ENCODE measurements at regions not wholly inside any gene's neighbourhood (a gene's known extent, or its start where the extent isn't known, plus 50 kb on each side); places are given as distances from the start of the nearest gene placed in this dataset.

GRCh38 chrX:131745942-131746489 is 202.1 kb downstream of the OR13H1 start:
- Mint-ChIP-seq H3K9me3 (peaks cover 0 to 3% (median 0%) of the 10 kb centered on the region in 8 donors), H3K4me1 (peaks cover 0 to 10% (median 2%) of the 10 kb centered on the region in 4 donors), H3K4me3 (peak overlapping the region in 6 of 8 donors; percentile 95 to 98 (median 96)), H3K27me3 (no peaks in the 10 kb centered on the region), H3K27ac (peak overlapping the region in 5 of 7 donors; percentile 88 to 93 (median 92)), H3K36me3 (peaks cover 0 to 5% of the 10 kb centered on the region in 2 donors)
- POLR2A ChIA-PET (ENCODE audit: partially characterized antibody) = no interaction called here
- intact Hi-C loops (cut with micrococcal nuclease) = no loop called here
- H3K4me1 ChIP-seq (ENCODE audit: insufficient read depth, low read length) = no peaks in the 10 kb centered on the region
- H3K4me3 ChIP-seq (ENCODE audit: low read length in 2 of 2) = no peak overlapping the region
- H3K27me3 ChIP-seq (ENCODE audit: insufficient read depth, low read length) = no peaks in the 10 kb centered on the region
- CTCF ChIA-PET (ENCODE audit: partially characterized antibody) = no interaction called here
- H3K9me3 ChIP-seq (ENCODE audit: control insufficient read depth in 1 of 2, low read length in 2 of 2) = no peaks in the 10 kb centered on the region
- no peaks in the 10 kb centered on the region for H3K36me3 ChIP-seq (ENCODE audit: insufficient read depth, low read length)
- DNase-seq = no peak
- H3K27ac ChIP-seq (ENCODE audit: low read depth, low read length) = no peak overlapping the region

DNA sequence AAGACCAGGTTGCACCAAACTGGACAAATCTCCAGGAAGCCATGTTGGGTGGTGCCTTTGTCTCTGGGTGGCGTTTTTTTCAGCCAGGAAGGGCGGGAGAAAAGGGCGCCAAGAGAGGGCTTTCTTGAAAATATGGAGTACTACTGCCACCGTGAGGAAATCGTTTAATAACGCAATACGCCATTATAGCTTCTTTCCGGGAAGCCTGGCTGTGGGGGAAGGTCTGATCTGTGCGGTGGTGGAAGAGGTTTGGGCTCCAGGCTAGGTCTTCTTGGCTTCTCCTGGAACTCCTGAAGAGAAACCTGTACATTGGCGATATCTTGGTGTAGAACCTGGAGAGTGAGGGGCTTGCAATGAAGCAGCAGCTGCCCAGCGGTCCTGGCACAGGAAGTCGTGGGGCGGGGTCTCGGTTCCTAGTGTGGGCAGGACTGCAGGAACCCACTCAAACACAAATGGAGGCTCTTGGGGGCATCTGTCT is 202.7 kb downstream of the OR13H1 start:
- intact Hi-C loops (cut with micrococcal nuclease) = no loop called here
- ChIA-PET CTCF (ENCODE audit: partially characterized antibody) (no interaction called here), POLR2A (ENCODE audit: partially characterized antibody) (no interaction called here)
- Histone ChIP-seq H3K9me3 (ENCODE audit: control insufficient read depth in 1 of 2, low read length in 2 of 2) (no peaks in the 10 kb centered on the region), H3K27me3 (ENCODE audit: insufficient read depth, low read length) (no peaks in the 10 kb centered on the region), H3K27ac (ENCODE audit: low read depth, low read length) (no peak overlapping the region), H3K4me1 (ENCODE audit: insufficient read depth, low read length) (no peaks in the 10 kb centered on the region), H3K4me3 (ENCODE audit: low read length in 2 of 2) (no peak overlapping the region), H3K36me3 (ENCODE audit: insufficient read depth, low read length) (no peaks in the 10 kb centered on the region)
- Mint-ChIP-seq H3K4me3 (peak overlapping the region in 6 of 8 donors; percentile 95 to 98 (median 96)), H3K36me3 (peaks cover 0 to 3% of the 10 kb centered on the region in 2 donors), H3K4me1 (peaks cover 0 to 10% (median 2%) of the 10 kb centered on the region in 4 donors), H3K27me3 (no peaks in the 10 kb centered on the region), H3K9me3 (no peaks in the 10 kb centered on the region), H3K27ac (peak overlapping the region in 5 of 7 donors; percentile 88 to 93 (median 92))
- DNase-seq = peak in 4 of 5 donors; percentile 84 to 85 (median 85)

DNA sequence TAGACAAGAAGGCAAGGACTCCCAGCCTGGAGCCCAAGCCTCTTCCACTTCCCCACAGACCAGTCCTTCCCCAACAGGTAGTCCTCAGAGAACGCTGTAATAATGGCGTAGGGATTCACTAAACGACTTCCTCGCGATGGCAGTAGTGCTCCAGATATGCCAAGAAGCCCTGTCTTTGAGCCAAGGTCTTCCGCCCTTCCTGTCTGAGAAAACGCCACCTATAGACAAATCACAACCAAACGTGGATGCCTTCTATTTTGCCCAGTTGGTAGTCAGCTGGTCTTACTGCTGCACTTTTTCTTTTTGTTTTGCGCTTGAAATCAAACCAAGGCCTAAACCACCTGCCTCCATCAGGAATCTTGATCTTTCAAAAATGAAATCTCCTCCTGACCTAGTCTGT is 203.3 kb downstream of the OR13H1 start:
- no peak overlapping the region for H3K4me3 ChIP-seq (ENCODE audit: low read length in 2 of 2)
- Mint-ChIP-seq H3K9me3 (no peaks in the 10 kb centered on the region), H3K27ac (peak overlapping the region in 5 of 7 donors; percentile 88 to 93 (median 92)), H3K27me3 (no peaks in the 10 kb centered on the region), H3K36me3 (peaks cover 0 to 3% of the 10 kb centered on the region in 2 donors), H3K4me3 (peak overlapping the region in 6 of 8 donors; percentile 95 to 98 (median 96)), H3K4me1 (peaks cover 0 to 10% (median 2%) of the 10 kb centered on the region in 4 donors)
- no peak overlapping the region for H3K27ac ChIP-seq (ENCODE audit: low read depth, low read length)
- POLR2A ChIA-PET (ENCODE audit: partially characterized antibody) = no interaction called here
- H3K36me3 ChIP-seq (ENCODE audit: insufficient read depth, low read length) = no peaks in the 10 kb centered on the region
- intact Hi-C loops (cut with micrococcal nuclease) = no loop called here
- CTCF ChIA-PET (ENCODE audit: partially characterized antibody) = no interaction called here
- no peaks in the 10 kb centered on the region for H3K4me1 ChIP-seq (ENCODE audit: insufficient read depth, low read length)
- no peaks in the 10 kb centered on the region for H3K27me3 ChIP-seq (ENCODE audit: insufficient read depth, low read length)
- DNase-seq = peak in 4 of 5 donors; percentile 79 to 85 (median 84)
- H3K9me3 ChIP-seq (ENCODE audit: control insufficient read depth in 1 of 2, low read length in 2 of 2) = no peaks in the 10 kb centered on the region

DNA sequence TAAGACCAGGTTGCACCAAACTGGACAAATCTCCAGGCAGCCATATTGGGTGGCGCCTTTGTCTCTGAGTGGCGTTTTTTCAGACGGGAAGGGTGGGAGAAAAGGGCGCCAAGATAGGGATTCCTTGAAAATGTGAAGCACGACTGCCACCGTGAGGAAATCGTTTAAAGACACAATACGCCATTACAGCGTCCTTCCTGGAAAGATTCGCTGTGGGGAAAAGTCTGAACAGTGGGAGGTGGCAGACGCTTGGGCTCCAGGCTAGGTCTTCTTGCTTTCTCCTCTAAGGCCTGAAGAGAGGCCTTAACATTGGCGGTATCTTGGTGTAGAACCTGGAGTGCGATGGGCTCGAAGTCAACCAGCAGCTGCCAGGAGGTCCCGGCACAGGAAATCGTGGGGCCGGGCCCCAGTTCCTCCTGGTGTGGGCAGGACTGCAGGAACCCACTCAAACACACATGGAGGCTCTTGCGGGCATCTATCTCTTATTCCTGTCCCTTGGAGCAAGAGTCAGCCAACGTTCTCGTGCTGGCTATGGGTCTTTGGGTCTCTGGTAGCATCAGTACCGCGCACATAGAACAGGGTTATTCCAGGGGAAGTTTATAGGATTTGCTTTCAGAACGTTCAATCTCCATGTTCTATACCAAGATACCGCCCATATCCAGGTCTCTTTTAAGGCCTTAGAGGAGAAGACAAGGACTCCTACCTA is 208.8 kb downstream of the OR13H1 start:
- no peaks in the 10 kb centered on the region for H3K9me3 ChIP-seq (ENCODE audit: control insufficient read depth in 1 of 2, low read length in 2 of 2)
- intact Hi-C loops (cut with micrococcal nuclease) = no loop called here

GRCh38 chrX:131762802-131763234 is 218.9 kb downstream of the OR13H1 start:
- intact Hi-C loops (cut with micrococcal nuclease) = no loop called here
- H3K27me3 ChIP-seq (ENCODE audit: insufficient read depth, low read length) = no peaks in the 10 kb centered on the region
- H3K36me3 Mint-ChIP-seq = peaks cover 0 to 6% of the 10 kb centered on the region in 2 donors
- CTCF ChIA-PET (ENCODE audit: partially characterized antibody) = no interaction called here
- DNase-seq = peak in 4 of 5 donors; percentile 78 to 80 (median 80)
- no peaks in the 10 kb centered on the region for H3K9me3 ChIP-seq (ENCODE audit: control insufficient read depth in 1 of 2, low read length in 2 of 2)
- no peaks in the 10 kb centered on the region for H3K36me3 ChIP-seq (ENCODE audit: insufficient read depth, low read length)
- H3K4me3 Mint-ChIP-seq = peak overlapping the region in 6 of 8 donors; percentile 90 to 94 (median 91)
- H3K4me3 ChIP-seq (ENCODE audit: low read length in 2 of 2) = no peak overlapping the region
- no peaks in the 10 kb centered on the region for H3K4me1 ChIP-seq (ENCODE audit: insufficient read depth, low read length)
- H3K27me3 Mint-ChIP-seq = no peaks in the 10 kb centered on the region
- H3K4me1 Mint-ChIP-seq = peaks cover 0 to 6% (median 1%) of the 10 kb centered on the region in 4 donors
- no peak overlapping the region for H3K27ac ChIP-seq (ENCODE audit: low read depth, low read length)
- H3K9me3 Mint-ChIP-seq = peaks cover 0 to 9% (median 0%) of the 10 kb centered on the region in 8 donors
- POLR2A ChIA-PET (ENCODE audit: partially characterized antibody) = no interaction called here
- peak overlapping the region in 4 of 7 donors; percentile 34 to 96 (median 58) for H3K27ac Mint-ChIP-seq

More for the DNA sequence above, 208.8 kb downstream of the OR13H1 start:
- Histone ChIP-seq H3K27me3 (ENCODE audit: insufficient read depth, low read length) (no peaks in the 10 kb centered on the region), H3K4me1 (ENCODE audit: insufficient read depth, low read length) (no peaks in the 10 kb centered on the region), H3K4me3 (ENCODE audit: low read length in 2 of 2) (no peak overlapping the region), H3K27ac (ENCODE audit: low read depth, low read length) (peak overlapping the region; percentile 21), H3K36me3 (ENCODE audit: insufficient read depth, low read length) (no peaks in the 10 kb centered on the region)
- Mint-ChIP-seq H3K27ac (peak overlapping the region in 5 of 7 donors; percentile 80 to 90 (median 88)), H3K27me3 (no peaks in the 10 kb centered on the region), H3K9me3 (no peaks in the 10 kb centered on the region), H3K36me3 (no peaks in the 10 kb centered on the region), H3K4me3 (peak overlapping the region in 6 of 8 donors; percentile 89 to 93 (median 90)), H3K4me1 (peaks cover 0 to 7% (median 1%) of the 10 kb centered on the region in 4 donors)
- ChIA-PET POLR2A (ENCODE audit: partially characterized antibody) (no interaction called here), CTCF (ENCODE audit: partially characterized antibody) (no interaction called here)
- DNase-seq = peak in 4 of 5 donors; percentile 79 to 84 (median 82)

GRCh38 chrX:131763674-131764073 is 219.8 kb downstream of the OR13H1 start:
- H3K36me3 ChIP-seq (ENCODE audit: insufficient read depth, low read length) = no peaks in the 10 kb centered on the region
- peak in 4 of 5 donors; percentile 86 to 88 (median 88) for DNase-seq
- Mint-ChIP-seq H3K27me3 (no peaks in the 10 kb centered on the region), H3K27ac (peak overlapping the region in 5 of 7 donors; percentile 84 to 96 (median 87)), H3K36me3 (peaks cover 0 to 8% of the 10 kb centered on the region in 2 donors), H3K4me1 (peaks cover 0 to 12% (median 3%) of the 10 kb centered on the region in 4 donors), H3K9me3 (peaks cover 0 to 9% (median 0%) of the 10 kb centered on the region in 8 donors), H3K4me3 (peak overlapping the region in 6 of 8 donors; percentile 90 to 94 (median 91))
- intact Hi-C loops (cut with micrococcal nuclease) = no loop called here
- no peaks in the 10 kb centered on the region for H3K9me3 ChIP-seq (ENCODE audit: control insufficient read depth in 1 of 2, low read length in 2 of 2)
- H3K27ac ChIP-seq (ENCODE audit: low read depth, low read length) = no peak overlapping the region
- no peak overlapping the region for H3K4me3 ChIP-seq (ENCODE audit: low read length in 2 of 2)
- no peaks in the 10 kb centered on the region for H3K27me3 ChIP-seq (ENCODE audit: insufficient read depth, low read length)
- CTCF ChIA-PET (ENCODE audit: partially characterized antibody) = no interaction called here
- POLR2A ChIA-PET (ENCODE audit: partially characterized antibody) = no interaction called here
- H3K4me1 ChIP-seq (ENCODE audit: insufficient read depth, low read length) = no peaks in the 10 kb centered on the region

DNA sequence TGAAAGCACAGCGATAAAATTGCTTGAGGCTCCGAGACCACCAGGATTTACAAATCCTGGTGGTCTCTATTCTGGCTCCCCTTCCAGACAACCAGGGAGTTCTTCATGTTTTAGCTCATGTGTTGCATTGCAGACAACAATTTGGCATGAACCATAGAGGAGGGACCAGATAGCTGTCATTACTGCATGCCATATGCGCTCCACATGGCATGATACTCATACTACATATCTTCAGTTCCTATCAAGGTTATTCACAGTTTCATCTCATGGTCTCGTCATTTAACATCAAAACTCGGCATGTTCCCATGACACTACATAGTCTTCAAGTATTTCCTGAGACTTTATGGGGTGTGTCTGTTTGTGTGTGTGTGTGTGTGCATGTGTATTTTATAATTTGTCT is 220.3 kb downstream of the OR13H1 start:
- ChIA-PET POLR2A (ENCODE audit: partially characterized antibody) (no interaction called here), CTCF (ENCODE audit: partially characterized antibody) (no interaction called here)
- Mint-ChIP-seq H3K27ac (peak overlapping the region in 3 of 7 donors; percentile 65 to 96 (median 87)), H3K4me1 (peaks cover 0 to 12% (median 3%) of the 10 kb centered on the region in 4 donors), H3K4me3 (peak overlapping the region in 6 of 8 donors; percentile 90 to 94 (median 91)), H3K9me3 (peaks cover 0 to 9% (median 0%) of the 10 kb centered on the region in 8 donors), H3K36me3 (peaks cover 0 to 8% of the 10 kb centered on the region in 2 donors), H3K27me3 (no peaks in the 10 kb centered on the region)
- Histone ChIP-seq H3K4me1 (ENCODE audit: insufficient read depth, low read length) (no peaks in the 10 kb centered on the region), H3K27ac (ENCODE audit: low read depth, low read length) (no peak overlapping the region), H3K4me3 (ENCODE audit: low read length in 2 of 2) (no peak overlapping the region), H3K27me3 (ENCODE audit: insufficient read depth, low read length) (no peaks in the 10 kb centered on the region), H3K9me3 (ENCODE audit: control insufficient read depth in 1 of 2, low read length in 2 of 2) (no peaks in the 10 kb centered on the region), H3K36me3 (ENCODE audit: insufficient read depth, low read length) (no peaks in the 10 kb centered on the region)
- DNase-seq = no peak
- intact Hi-C loops (cut with micrococcal nuclease) = no loop called here

All from CD4-positive, alpha-beta memory T cell (primary cell).